GM12873 (cell line): ENCODE measurements at regions not wholly inside any gene's neighbourhood (a gene's known extent, or its start where the extent isn't known, plus 50 kb on each side); places are given as distances from the start of the nearest gene placed in this dataset.

ENCODE experiments used
- CTCF ChIP-seq: IDR thresholded peaks from 2 replicates; pipeline ENCODE4 v1.5.1; 2012; ENCODE audit warnings: low read depth, mild to moderate bottlenecking, moderate library complexity, low read length, control low read depth; ENCODE audit not compliant: insufficient read depth; ENCODE audit errors: missing control alignments

- no peak for TF ChIP-seq CTCF
Measured at GRCh38 chr14:71595441-71595840, 336.8 kb upstream of the RGS6 start.

GRCh38 chr14:71597287-71597920, 334.8 kb upstream of the RGS6 start:
- no peak for TF ChIP-seq CTCF

GRCh38 chr14:71597955-71598660, 334.1 kb upstream of the RGS6 start:
- TF ChIP-seq CTCF: no peak

GRCh38 chr14:71600309-71600708, 331.9 kb upstream of the RGS6 start:
- TF ChIP-seq CTCF: no peak

- no peak for TF ChIP-seq CTCF
Measured at GRCh38 chr14:71602524-71602923, 329.7 kb upstream of the RGS6 start.

GRCh38 chr14:71604231-71604630, 328.0 kb upstream of the RGS6 start:
- TF ChIP-seq CTCF: no peak

GRCh38 chr14:71606064-71606463, 326.2 kb upstream of the RGS6 start:
- TF ChIP-seq CTCF: no peak
